PC-9 (cell line): ENCODE measurements at regions not wholly inside any gene's neighbourhood (a gene's known extent, or its start where the extent isn't known, plus 50 kb on each side); places are given as distances from the start of the nearest gene placed in this dataset.

Source experiments
- BruUV-seq: library from RNA; stranded (reverse); fragments of 400-500 nt; replicated peaks from 2 replicates; lab custom pipeline; 2021; lab: Mats Ljungman, UMichigan
- CTCF ChIA-PET: fragments of 300-600 bp; sonication (Branson Sonifier 250); formaldehyde crosslinking; loops from one replicate; lab custom pipeline; 2022; ENCODE audit warnings: antibody characterized with exemption; lab: Charles Lee
- POLR2A ChIA-PET: fragments of 300-600 bp; sonication (Branson Sonifier 250); formaldehyde crosslinking; loops from one replicate; lab custom pipeline; 2022; ENCODE audit warnings: antibody characterized with exemption; ENCODE audit not compliant: unreplicated experiment; lab: Charles Lee
- DNase-seq, 2 experiments: peaks; one replicate each; pipeline versions ENCODE4 v3.0.0 to v3.0.0-alpha.2; 2015 to 2022; ENCODE audit warnings: mixed read lengths in 1 of 2
- H2AFZ ChIP-seq: fragments of 200-600 bp; sonication (generic); 2 replicates; pipeline ENCODE4 v1.8.1; 2017; ENCODE audit warnings: antibody characterized with exemption
- H3F3A ChIP-seq: fragments of 200-600 bp; sonication (generic); 2 replicates; pipeline ENCODE4 v1.8.1; 2017; ENCODE audit warnings: antibody characterized with exemption, mild to moderate bottlenecking, low read depth; ENCODE audit not compliant: insufficient read depth
- H3K27ac ChIP-seq: fragments of 200-600 bp; sonication (generic); 2 replicates; pipeline ENCODE4 v1.6.1; 2016; ENCODE audit warnings: mixed run types
- H3K27me3 ChIP-seq: fragments of 200-600 bp; sonication (generic); 2 replicates; pipeline ENCODE4 v1.6.1; 2016; ENCODE audit warnings: low read depth, mixed run types; ENCODE audit not compliant: insufficient read depth
- H3K36me3 ChIP-seq: fragments of 200-600 bp; sonication (generic); 2 replicates; pipeline ENCODE4 v1.6.1; 2016; ENCODE audit warnings: low read depth, mixed run types
- H3K4me1 ChIP-seq: fragments of 200-600 bp; sonication (generic); replicated peaks from 2 replicates; pipeline ENCODE4 v1.6.1; 2016; ENCODE audit warnings: mixed run types; ENCODE audit not compliant: insufficient read depth
- H3K4me2 ChIP-seq: fragments of 200-600 bp; sonication (generic); 2 replicates; pipeline ENCODE4 v1.6.1; 2017; ENCODE audit warnings: mixed run types
- H3K4me3 ChIP-seq: fragments of 200-600 bp; sonication (generic); 2 replicates; pipeline ENCODE4 v1.6.1; 2016; ENCODE audit warnings: mixed run types
- H3K79me2 ChIP-seq: fragments of 200-600 bp; sonication (generic); 2 replicates; pipeline ENCODE4 v1.6.1; 2017; ENCODE audit warnings: low read depth, mixed run types
- H3K9me2 ChIP-seq: fragments of 200-600 bp; sonication (generic); 2 replicates; pipeline ENCODE4 v1.8.1; 2017; ENCODE audit warnings: mild to moderate bottlenecking; ENCODE audit not compliant: insufficient read depth
- H3K9me3 ChIP-seq: fragments of 200-600 bp; sonication (generic); 2 replicates; pipeline ENCODE4 v1.8.1; 2016; ENCODE audit warnings: low read depth; ENCODE audit not compliant: insufficient read depth
- H4K20me1 ChIP-seq: fragments of 200-600 bp; sonication (generic); 2 replicates; pipeline ENCODE4 v1.8.1; 2017; ENCODE audit not compliant: insufficient read depth
- EZH2 ChIP-seq: fragments of 200-600 bp; sonication (generic); IDR thresholded peaks from 2 replicates; pipeline ENCODE4 v1.8.0; 2017; ENCODE audit warnings: antibody characterized with exemption, low read depth
- intact Hi-C: fragments of 100-400 bp; cut with micrococcal nuclease; formaldehyde crosslinking; loops from one replicate; pipeline ENCODE4 v1.10.0; 2022; ENCODE audit not compliant: unreplicated experiment
- TF ChIP-seq, protein P1 (sequence below): fragments of 200-600 bp; sonication (generic); conservative IDR thresholded peaks from 2 replicates; pipeline ENCODE4 v1.6.1; 2017; ENCODE audit warnings: mixed run types, antibody characterized with exemption, mild to moderate bottlenecking, moderate library complexity

DNA sequence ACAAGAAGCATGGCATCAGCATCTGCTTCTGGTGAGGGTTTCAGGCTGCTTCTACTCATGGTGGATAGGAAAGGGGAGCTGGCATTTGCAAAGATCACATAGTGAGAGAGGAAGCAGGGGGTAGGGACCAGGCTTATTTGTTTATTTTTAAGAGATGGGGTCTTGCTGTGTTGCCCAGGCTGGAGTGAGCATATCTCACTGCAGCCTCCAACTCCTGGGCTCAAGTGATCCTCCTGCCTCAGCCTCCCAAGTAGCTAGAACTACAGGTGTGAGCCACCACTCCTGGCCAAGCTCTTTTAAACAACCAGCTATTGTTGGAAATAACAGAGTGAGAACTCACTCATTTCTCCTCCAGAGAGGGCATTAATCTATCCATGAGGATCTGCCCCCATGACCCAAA, 138.8 kb upstream of the FOXN2 start:
- H4K20me1 ChIP-seq: no peaks in the 10 kb centered on the region
- no peaks in the 10 kb centered on the region for H3K79me2 ChIP-seq
- H3K9me2 ChIP-seq: no peaks in the 10 kb centered on the region
- H3K4me2 ChIP-seq: no peak overlapping the region
- TF ChIP-seq, protein P1, sequence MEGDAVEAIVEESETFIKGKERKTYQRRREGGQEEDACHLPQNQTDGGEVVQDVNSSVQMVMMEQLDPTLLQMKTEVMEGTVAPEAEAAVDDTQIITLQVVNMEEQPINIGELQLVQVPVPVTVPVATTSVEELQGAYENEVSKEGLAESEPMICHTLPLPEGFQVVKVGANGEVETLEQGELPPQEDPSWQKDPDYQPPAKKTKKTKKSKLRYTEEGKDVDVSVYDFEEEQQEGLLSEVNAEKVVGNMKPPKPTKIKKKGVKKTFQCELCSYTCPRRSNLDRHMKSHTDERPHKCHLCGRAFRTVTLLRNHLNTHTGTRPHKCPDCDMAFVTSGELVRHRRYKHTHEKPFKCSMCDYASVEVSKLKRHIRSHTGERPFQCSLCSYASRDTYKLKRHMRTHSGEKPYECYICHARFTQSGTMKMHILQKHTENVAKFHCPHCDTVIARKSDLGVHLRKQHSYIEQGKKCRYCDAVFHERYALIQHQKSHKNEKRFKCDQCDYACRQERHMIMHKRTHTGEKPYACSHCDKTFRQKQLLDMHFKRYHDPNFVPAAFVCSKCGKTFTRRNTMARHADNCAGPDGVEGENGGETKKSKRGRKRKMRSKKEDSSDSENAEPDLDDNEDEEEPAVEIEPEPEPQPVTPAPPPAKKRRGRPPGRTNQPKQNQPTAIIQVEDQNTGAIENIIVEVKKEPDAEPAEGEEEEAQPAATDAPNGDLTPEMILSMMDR: no peak
- no peak for TF ChIP-seq EZH2
- H3K36me3 ChIP-seq: no peaks in the 10 kb centered on the region
- intact Hi-C loops: no loop called here
- H3K4me3 ChIP-seq: no peak overlapping the region
- ChIA-PET CTCF (interaction anchor here (1.1 kb wide), 1 partner anchor 69 kb away, joined by 3 read pairs; no protein-coding TSS in a partner anchor), POLR2A (no interaction called here)
- no peaks in the 10 kb centered on the region for H3K4me1 ChIP-seq
- H3K27me3 ChIP-seq: no peaks in the 10 kb centered on the region
- H3K27ac ChIP-seq: no peak overlapping the region
- DNase-seq: no peak
- no peak overlapping the region for H2AFZ ChIP-seq
- H3K9me3 ChIP-seq: peaks cover 5% of the 10 kb centered on the region; the same call in 1 of the 2 replicates
- no TSS peak for BruUV-seq
- H3F3A ChIP-seq: no peaks in the 10 kb centered on the region

DNA sequence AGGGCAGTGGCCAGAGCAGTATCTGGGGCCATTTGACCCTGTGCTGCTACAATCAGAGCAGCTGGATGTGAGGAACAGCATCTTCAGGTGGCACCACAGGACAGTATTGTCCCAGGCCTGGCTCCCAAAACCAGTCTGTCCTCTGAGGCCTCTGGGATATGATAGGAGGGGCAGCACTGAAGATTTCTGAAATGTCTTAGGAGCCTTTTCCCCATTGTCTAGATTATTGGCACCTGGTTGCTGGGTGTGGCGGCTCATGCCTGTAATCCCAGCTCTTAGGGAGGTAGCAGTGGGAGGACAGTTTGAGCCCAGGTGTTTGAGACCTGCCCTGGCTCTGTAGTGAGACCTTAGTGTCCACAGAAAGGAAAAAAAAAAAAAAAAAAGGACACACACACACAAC, 137.6 kb upstream of the FOXN2 start:
- no TSS peak for BruUV-seq
- TF ChIP-seq EZH2: no peak
- TF ChIP-seq, protein P1: no peak
- Histone ChIP-seq H3K4me2 (no peak overlapping the region), H3K9me2 (no peaks in the 10 kb centered on the region), H3K4me1 (no peaks in the 10 kb centered on the region), H3K4me3 (no peak overlapping the region), H4K20me1 (no peaks in the 10 kb centered on the region), H2AFZ (no peak overlapping the region), H3K79me2 (no peaks in the 10 kb centered on the region), H3K9me3 (peaks cover 5% of the 10 kb centered on the region; the same call in 1 of the 2 replicates), H3K27ac (no peak overlapping the region), H3K27me3 (no peaks in the 10 kb centered on the region), H3K36me3 (no peaks in the 10 kb centered on the region), H3F3A (no peaks in the 10 kb centered on the region)
- CTCF ChIA-PET: interaction anchor here (1.1 kb wide), 1 partner anchor 70 kb away, joined by 3 read pairs; no protein-coding TSS in a partner anchor
- POLR2A ChIA-PET: no interaction called here
- intact Hi-C loops: no loop called here
- no peak for DNase-seq

DNA sequence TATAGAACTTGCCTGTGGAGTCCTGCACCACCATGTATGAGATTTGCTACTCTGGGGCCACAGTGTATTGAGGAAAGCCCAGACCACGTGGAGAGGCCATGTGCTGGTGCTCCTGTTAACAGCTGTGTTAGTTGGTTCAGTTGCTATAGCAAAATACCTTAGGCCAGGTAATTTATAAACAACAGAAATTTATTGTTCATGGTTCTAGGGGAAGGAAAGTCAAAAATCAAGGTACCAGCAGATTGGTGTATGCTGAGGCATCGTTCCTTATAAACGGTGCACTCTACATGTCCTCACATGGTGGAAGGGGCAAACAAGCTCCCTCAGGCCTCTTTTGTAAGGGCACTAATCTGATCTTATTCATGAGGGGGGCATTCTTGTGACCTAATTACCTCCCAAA, 135.9 kb upstream of the FOXN2 start:
- no peak overlapping the region for H3K27ac ChIP-seq
- no peaks in the 10 kb centered on the region for H3F3A ChIP-seq
- TF ChIP-seq EZH2: no peak
- TF ChIP-seq, protein P1: no peak
- no peaks in the 10 kb centered on the region for H4K20me1 ChIP-seq
- intact Hi-C loops: no loop called here
- ChIA-PET CTCF (interaction anchor here (0.6 kb wide), 1 partner anchor 174 kb away, joined by 4 read pairs; no protein-coding TSS in a partner anchor), POLR2A (interaction anchor here (0.6 kb wide), 1 partner anchor 21 kb away, joined by 6 read pairs; no protein-coding TSS in a partner anchor)
- no peak overlapping the region for H3K4me3 ChIP-seq
- no peaks in the 10 kb centered on the region for H3K79me2 ChIP-seq
- DNase-seq: no peak
- H3K36me3 ChIP-seq: no peaks in the 10 kb centered on the region
- H3K4me2 ChIP-seq: no peak overlapping the region
- no peak overlapping the region for H2AFZ ChIP-seq
- no peaks in the 10 kb centered on the region for H3K4me1 ChIP-seq
- BruUV-seq: no TSS peak
- H3K9me2 ChIP-seq: no peaks in the 10 kb centered on the region
- H3K27me3 ChIP-seq: no peaks in the 10 kb centered on the region
- H3K9me3 ChIP-seq: peaks cover 5% of the 10 kb centered on the region; the same call in 1 of the 2 replicates
